ENCODE measurements at regions not wholly inside any gene's neighbourhood (a gene's known extent, or its start where the extent isn't known, plus 50 kb on each side); places are given as distances from the start of the nearest gene placed in this dataset.

DNA sequence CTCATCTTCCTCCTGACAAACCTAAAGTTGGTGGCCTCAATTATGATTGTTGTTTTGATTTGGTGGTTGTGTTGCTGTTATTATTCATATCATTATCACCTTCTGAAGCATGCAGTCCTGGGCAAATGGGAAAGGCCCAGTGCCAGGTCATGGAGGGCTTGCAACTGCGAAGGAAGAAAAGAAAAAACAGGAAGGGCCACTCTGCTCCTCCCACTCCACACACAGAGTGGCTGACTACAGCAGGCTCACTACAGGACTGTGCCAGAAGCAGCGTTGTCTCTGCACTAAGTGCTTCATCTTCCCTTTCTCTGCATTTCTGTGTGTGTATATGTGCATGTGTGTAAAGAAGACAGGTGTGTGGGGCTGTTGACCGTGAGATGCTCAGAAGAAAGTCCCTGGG, 231.9 kb downstream of the ANKRD30B start:
- TF ChIP-seq, protein P1, sequence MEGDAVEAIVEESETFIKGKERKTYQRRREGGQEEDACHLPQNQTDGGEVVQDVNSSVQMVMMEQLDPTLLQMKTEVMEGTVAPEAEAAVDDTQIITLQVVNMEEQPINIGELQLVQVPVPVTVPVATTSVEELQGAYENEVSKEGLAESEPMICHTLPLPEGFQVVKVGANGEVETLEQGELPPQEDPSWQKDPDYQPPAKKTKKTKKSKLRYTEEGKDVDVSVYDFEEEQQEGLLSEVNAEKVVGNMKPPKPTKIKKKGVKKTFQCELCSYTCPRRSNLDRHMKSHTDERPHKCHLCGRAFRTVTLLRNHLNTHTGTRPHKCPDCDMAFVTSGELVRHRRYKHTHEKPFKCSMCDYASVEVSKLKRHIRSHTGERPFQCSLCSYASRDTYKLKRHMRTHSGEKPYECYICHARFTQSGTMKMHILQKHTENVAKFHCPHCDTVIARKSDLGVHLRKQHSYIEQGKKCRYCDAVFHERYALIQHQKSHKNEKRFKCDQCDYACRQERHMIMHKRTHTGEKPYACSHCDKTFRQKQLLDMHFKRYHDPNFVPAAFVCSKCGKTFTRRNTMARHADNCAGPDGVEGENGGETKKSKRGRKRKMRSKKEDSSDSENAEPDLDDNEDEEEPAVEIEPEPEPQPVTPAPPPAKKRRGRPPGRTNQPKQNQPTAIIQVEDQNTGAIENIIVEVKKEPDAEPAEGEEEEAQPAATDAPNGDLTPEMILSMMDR (IDR thresholded peaks at IDR 0.05), result no peak
- TF ChIP-seq POLR2AphosphoS5 (IDR thresholded peaks at IDR 0.05) (no peak), POLR2A (IDR thresholded peaks at IDR 0.05) (no peak), EP300 (IDR thresholded peaks at IDR 0.05) (no peak)
